Heart right ventricle (tissue), 16 donors: ENCODE measurements at regions not wholly inside any gene's neighbourhood (a gene's known extent, or its start where the extent isn't known, plus 50 kb on each side); places are given as distances from the start of the nearest gene placed in this dataset.

Source experiments
- ATAC-seq, 8 donors: fragments of 200-7000 bp; cut with Tn5 transposase; one replicate each; pipeline ENCODE4 v1.9.1; 2020; ENCODE audit warnings: mild to moderate bottlenecking in 8 of 8, moderate library complexity in 8 of 8, moderate number of reproducible peaks in 1 of 8
- DNase-seq, 2 donors: peaks; one replicate each; pipeline ENCODE4 v3.0.0-alpha.2; 2020
- H3K27ac ChIP-seq, 10 donors: fragments of 200-600 bp; sonication (generic) in 2 of 10; one replicate each; pipeline versions ENCODE4 v1.5.0 to v1.8.0; 2020 to 2022; ENCODE audit warnings: mild to moderate bottlenecking in 3 of 10
- H3K27me3 ChIP-seq, 7 donors: fragments of 200-600 bp; one replicate each; pipeline ENCODE4 v1.8.0; 2021 to 2022; ENCODE audit warnings: mild to moderate bottlenecking in 2 of 7
- H3K36me3 ChIP-seq, 9 donors: fragments of 200-600 bp; sonication (generic) in 1 of 9; one replicate each; pipeline versions ENCODE4 v1.5.0 to v1.8.0; 2020 to 2022; ENCODE audit warnings: mild to moderate bottlenecking in 2 of 9
- H3K4me1 ChIP-seq, 9 donors: fragments of 200-600 bp; sonication (generic) in 1 of 9; one replicate each; pipeline versions ENCODE4 v1.5.0 to v1.8.0; 2020 to 2022; ENCODE audit warnings: mild to moderate bottlenecking in 4 of 9
- H3K4me3 ChIP-seq, 10 donors: fragments of 200-600 bp; sonication (generic) in 2 of 10; one replicate each; pipeline versions ENCODE4 v1.5.0 to v1.8.0; 2020 to 2022; ENCODE audit warnings: mild to moderate bottlenecking in 7 of 10, moderate library complexity in 2 of 10
- H3K9me3 ChIP-seq, 11 donors: fragments of 200-600 bp in 10 of 11; sonication (generic) in 2 of 11; one replicate each; pipeline versions ENCODE4 v1.5.0 to v1.8.0; 2013 to 2022; ENCODE audit warnings: mild to moderate bottlenecking in 2 of 11, control low read depth in 1 of 11, moderate library complexity in 1 of 11
- CTCF ChIP-seq, 9 donors: fragments of 200-600 bp; sonication (generic) in 2 of 9; IDR thresholded peaks; one replicate each; pipeline versions ENCODE4 v1.5.0 to v1.8.0; 2021 to 2022; ENCODE audit warnings: antibody characterized with exemption in 9 of 9, mild to moderate bottlenecking in 5 of 9, moderate library complexity in 1 of 9
- WGBS, 2 donors: extraction: QIAGEN DNeasy Blood & Tissue Kit; methylation state at CpG; one replicate each; pipeline ENCODE4 v1.1.7; 2013; ENCODE audit warnings: inconsistent platforms in 1 of 2; 5-methylcytosine and 5-hydroxymethylcytosine counted together
- intact Hi-C, 10 donors: fragments of 100-400 bp; cut with DNase I; formaldehyde crosslinking; loops; one replicate each; pipeline versions ENCODE4 v1.11.1 to v1.14.2; 2022
- donor health status: Arrhythmogenic right ventricular cardiomyopathy.
- donor health status: ischemic (EF 13 %, LVEDD 7.1; RV severe dilation, severe dysfunction).
- donor health status: healthy with polysubstance abuse.
- donor health status: DM: no; HTN: yes; CAD: no.
- donor health status: DM: no; HTN: no; CAD: no.
- donor health status: ischemic (EF 25% LVEDD 6.9; RV normal size, moderate dysfunction).
- donor health status: ischemic (EF 25% LVEDD 5.7; RV mildly dilated, moderate dysfunction).
- donor health status: healthy.
- donor health status: DM: yes; HTN: yes; CAD: no.
- donor health status: Ischemic cardiomyopathy.
- donor health status: ischemic (EF 35%, LVEDD 5.7; RV mildly dilated, moderate dysfunction).
- donor health status: nonischemic (EF 11% LVEDD 7.7; RV severe dilation, severe dysfunction).
- donor health status: DM: yes; HTN: yes; CAD: no.
- donor health status: PGD.
- donor health status: ischemic (EF 29% LVEDD 5.4; RV normal size, mild dysfunction).
- donor health status: nonischemic (EF 23%, LVEDD 6.1; RV moderate dilation, normal function).

- intact Hi-C loops, result no loop called here
- Histone ChIP-seq H3K27me3 (no peaks in the 10 kb centered on the region), H3K9me3 (peaks cover 0 to 27% (median 0%) of the 10 kb centered on the region in 11 donors), H3K4me3 (no peak overlapping the region), H3K4me1 (no peaks in the 10 kb centered on the region), H3K27ac (no peak overlapping the region), H3K36me3 (no peaks in the 10 kb centered on the region)
- no peak for DNase-seq
- no peak for ATAC-seq
- 80 to 81% methylated on average over 8 of the region's 8 CpGs for WGBS, 2 donors
- TF ChIP-seq CTCF (IDR thresholded peaks at IDR 0.05), result no peak
These were observed 550.6 kb downstream of the CDH10 start for GRCh38 chr5:24094081-24094679.

- Histone ChIP-seq H3K27ac (no peak overlapping the region), H3K4me3 (no peak overlapping the region), H3K27me3 (no peaks in the 10 kb centered on the region), H3K36me3 (no peaks in the 10 kb centered on the region), H3K4me1 (no peaks in the 10 kb centered on the region), H3K9me3 (peaks cover 0 to 12% (median 0%) of the 10 kb centered on the region in 11 donors)
- TF ChIP-seq CTCF (IDR thresholded peaks at IDR 0.05), result no peak
- intact Hi-C loops, result loop anchor here in 2 of 10 donors (10.0 kb wide), 1 partner anchor 277 kb away; no protein-coding TSS in a partner anchor
- 62% methylated on average over 2 of the region's 2 CpGs for WGBS, 2 donors
- no peak for ATAC-seq
- DNase-seq, result no peak
These were observed 542.8 kb downstream of the CDH10 start for GRCh38 chr5:24102010-24102409.

DNA sequence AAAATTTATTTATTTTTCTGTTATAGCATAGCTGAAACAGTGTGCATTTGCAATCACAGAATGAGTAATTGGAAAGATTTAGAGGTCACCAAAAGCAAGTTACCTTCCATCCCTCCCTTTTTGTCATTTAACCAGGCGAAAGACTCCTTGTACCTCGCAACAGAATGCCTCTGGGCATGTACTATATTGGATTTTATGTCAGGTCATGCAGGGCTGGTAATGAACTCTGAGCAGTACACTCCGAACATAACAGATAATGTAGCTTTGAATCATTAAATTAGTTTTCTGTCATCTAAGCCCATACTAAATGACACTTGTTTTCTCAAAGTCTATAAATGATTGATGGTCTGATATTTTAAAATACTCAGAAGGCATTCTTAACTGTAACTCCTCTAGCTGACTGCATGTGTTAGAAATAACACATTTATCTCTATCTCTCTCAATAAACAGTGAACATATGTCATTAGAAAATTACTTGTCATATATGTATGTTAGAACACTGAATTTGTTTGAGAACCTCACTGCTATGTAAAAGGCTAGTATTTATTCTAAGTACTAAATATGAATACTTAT is 541.2 kb downstream of the CDH10 start:
- 68 to 86% methylated on average over 3 of the region's 3 CpGs for WGBS, 2 donors
- Histone ChIP-seq H3K27me3 (no peaks in the 10 kb centered on the region), H3K27ac (no peak overlapping the region), H3K4me1 (no peaks in the 10 kb centered on the region), H3K9me3 (no peaks in the 10 kb centered on the region), H3K36me3 (no peaks in the 10 kb centered on the region), H3K4me3 (no peak overlapping the region)
- no peak for TF ChIP-seq CTCF (IDR thresholded peaks at IDR 0.05)
- ATAC-seq (no peak), DNase-seq (no peak)
- intact Hi-C loops, result loop anchor here in 2 of 10 donors (10.0 kb wide), 1 partner anchor 279 kb away; no protein-coding TSS in a partner anchor

GRCh38 chr5:24110004-24110615 is 534.7 kb downstream of the CDH10 start:
- no peak overlapping the region for H3K4me3 ChIP-seq
- ATAC-seq, result no peak
- intact Hi-C loops, result loop anchor here in 1 of 10 donors (5.0 kb wide), 1 partner anchor 288 kb away; no protein-coding TSS in a partner anchor
- 30% methylated on average over 3 of the region's 3 CpGs for WGBS, 2 donors
- peaks cover 0 to 7% (median 0%) of the 10 kb centered on the region in 11 donors for H3K9me3 ChIP-seq
- TF ChIP-seq CTCF (IDR thresholded peaks at IDR 0.05), result peak in 7 of 9 donors; percentile 5 to 57 (median 41)
- H3K27ac ChIP-seq, result no peak overlapping the region
- no peaks in the 10 kb centered on the region for H3K4me1 ChIP-seq
- DNase-seq, result no peak
- H3K27me3 ChIP-seq, result no peaks in the 10 kb centered on the region
- no peaks in the 10 kb centered on the region for H3K36me3 ChIP-seq
